ENCODE measurements at regions not wholly inside any gene's neighbourhood (a gene's known extent, or its start where the extent isn't known, plus 50 kb on each side); places are given as distances from the start of the nearest gene placed in this dataset.

DNA sequence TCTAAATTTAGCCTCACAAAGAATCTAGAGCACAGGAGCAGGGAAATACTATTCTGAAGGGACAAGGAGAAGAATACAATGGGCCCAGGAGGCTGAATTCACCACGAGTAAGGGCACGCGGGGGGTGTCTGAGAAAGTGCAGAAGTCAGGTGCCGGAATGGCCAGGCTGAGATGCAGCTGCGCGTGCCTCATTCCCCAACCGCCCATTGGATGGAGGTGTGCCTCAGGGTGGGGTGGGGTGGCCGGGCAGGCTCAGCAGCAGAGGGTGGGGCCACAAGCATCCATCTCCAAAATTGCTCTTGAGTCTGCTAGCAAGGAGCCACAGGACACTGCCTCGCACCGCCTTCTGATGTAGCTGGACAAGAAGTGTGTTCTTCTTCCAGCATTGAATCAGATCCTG, 387.0 kb downstream of the SHANK2 start:
- Histone ChIP-seq H3K36me3 (replicated peaks in 1 of 2; ENCODE audit: control insufficient read depth in 1 of 2, insufficient read depth in 2 of 2, low read length in 1 of 2) (no peaks in the 10 kb centered on the region), H3K9me3 (no peaks in the 10 kb centered on the region), H3K27me3 (ENCODE audit: insufficient read depth) (no peaks in the 10 kb centered on the region), H3K4me3 (ENCODE audit: low read depth in 2 of 2, low read length in 1 of 2) (no peak overlapping the region), H3K9me2 (no peaks in the 10 kb centered on the region), H3K79me2 (ENCODE audit: insufficient read depth) (no peaks in the 10 kb centered on the region), H4K20me1 (ENCODE audit: insufficient read depth) (no peaks in the 10 kb centered on the region), H3K9ac (no peak overlapping the region), H3K4me1 (ENCODE audit: control insufficient read depth in 1 of 2, insufficient read depth in 2 of 2, low read depth in 1 of 2, low read length in 1 of 2) (no peaks in the 10 kb centered on the region), H3K4me2 (no peak overlapping the region), H3F3A (replicated peaks; ENCODE audit: insufficient read depth) (no peaks in the 10 kb centered on the region), H3K27ac (ENCODE audit: low read depth in 2 of 2, low read length in 1 of 2) (no peak overlapping the region), H2AFZ (ENCODE audit: low read depth) (no peak overlapping the region)
- no peak for DNase-seq
- ChIA-PET POLR2A (no interaction called here), CTCF (no interaction called here)
- no peak for TF ChIP-seq FOXJ3 (CRISPR knock-in tag; IDR thresholded peaks at IDR 0.05)
- TF ChIP-seq RAD21 (IDR thresholded peaks at IDR 0.05; ENCODE audit: low read length) = no peak
- no peak for TF ChIP-seq RCOR1 (IDR thresholded peaks at IDR 0.05; ENCODE audit: low read length)
- no peak for TF ChIP-seq EP300 (IDR thresholded peaks at IDR 0.05; ENCODE audit: borderline replicate concordance in 1 of 2, low read depth in 1 of 2, low read length in 1 of 2)
- TF ChIP-seq YY1 (IDR thresholded peaks at IDR 0.05; ENCODE audit: low read depth) = no peak
- TF ChIP-seq, protein P1, sequence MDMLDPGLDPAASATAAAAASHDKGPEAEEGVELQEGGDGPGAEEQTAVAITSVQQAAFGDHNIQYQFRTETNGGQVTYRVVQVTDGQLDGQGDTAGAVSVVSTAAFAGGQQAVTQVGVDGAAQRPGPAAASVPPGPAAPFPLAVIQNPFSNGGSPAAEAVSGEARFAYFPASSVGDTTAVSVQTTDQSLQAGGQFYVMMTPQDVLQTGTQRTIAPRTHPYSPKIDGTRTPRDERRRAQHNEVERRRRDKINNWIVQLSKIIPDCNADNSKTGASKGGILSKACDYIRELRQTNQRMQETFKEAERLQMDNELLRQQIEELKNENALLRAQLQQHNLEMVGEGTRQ (IDR thresholded peaks at IDR 0.05; ENCODE audit: borderline replicate concordance, low read depth, low read length) = no peak
- TF ChIP-seq NFIC (IDR thresholded peaks at IDR 0.05; ENCODE audit: borderline replicate concordance) = no peak
- TF ChIP-seq MEF2A (IDR thresholded peaks at IDR 0.05; ENCODE audit: borderline replicate concordance, low read depth) = no peak
- no peak for TF ChIP-seq SIN3A (IDR thresholded peaks at IDR 0.05; ENCODE audit: borderline replicate concordance, low read depth, low read length)
- TF ChIP-seq, protein P2, sequence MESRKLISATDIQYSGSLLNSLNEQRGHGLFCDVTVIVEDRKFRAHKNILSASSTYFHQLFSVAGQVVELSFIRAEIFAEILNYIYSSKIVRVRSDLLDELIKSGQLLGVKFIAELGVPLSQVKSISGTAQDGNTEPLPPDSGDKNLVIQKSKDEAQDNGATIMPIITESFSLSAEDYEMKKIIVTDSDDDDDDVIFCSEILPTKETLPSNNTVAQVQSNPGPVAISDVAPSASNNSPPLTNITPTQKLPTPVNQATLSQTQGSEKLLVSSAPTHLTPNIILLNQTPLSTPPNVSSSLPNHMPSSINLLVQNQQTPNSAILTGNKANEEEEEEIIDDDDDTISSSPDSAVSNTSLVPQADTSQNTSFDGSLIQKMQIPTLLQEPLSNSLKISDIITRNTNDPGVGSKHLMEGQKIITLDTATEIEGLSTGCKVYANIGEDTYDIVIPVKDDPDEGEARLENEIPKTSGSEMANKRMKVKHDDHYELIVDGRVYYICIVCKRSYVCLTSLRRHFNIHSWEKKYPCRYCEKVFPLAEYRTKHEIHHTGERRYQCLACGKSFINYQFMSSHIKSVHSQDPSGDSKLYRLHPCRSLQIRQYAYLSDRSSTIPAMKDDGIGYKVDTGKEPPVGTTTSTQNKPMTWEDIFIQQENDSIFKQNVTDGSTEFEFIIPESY (IDR thresholded peaks at IDR 0.05; ENCODE audit: borderline replicate concordance, low read depth) = no peak
- TF ChIP-seq MXI1 (IDR thresholded peaks at IDR 0.05; ENCODE audit: low read depth, low read length) = no peak
- no peak for TF ChIP-seq GABPA (IDR thresholded peaks at IDR 0.05; ENCODE audit: low read depth)
- TF ChIP-seq, protein P3, sequence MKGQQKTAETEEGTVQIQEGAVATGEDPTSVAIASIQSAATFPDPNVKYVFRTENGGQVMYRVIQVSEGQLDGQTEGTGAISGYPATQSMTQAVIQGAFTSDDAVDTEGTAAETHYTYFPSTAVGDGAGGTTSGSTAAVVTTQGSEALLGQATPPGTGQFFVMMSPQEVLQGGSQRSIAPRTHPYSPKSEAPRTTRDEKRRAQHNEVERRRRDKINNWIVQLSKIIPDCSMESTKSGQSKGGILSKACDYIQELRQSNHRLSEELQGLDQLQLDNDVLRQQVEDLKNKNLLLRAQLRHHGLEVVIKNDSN (IDR thresholded peaks at IDR 0.05; ENCODE audit: borderline replicate concordance, low read depth) = no peak
- TF ChIP-seq, protein P4, sequence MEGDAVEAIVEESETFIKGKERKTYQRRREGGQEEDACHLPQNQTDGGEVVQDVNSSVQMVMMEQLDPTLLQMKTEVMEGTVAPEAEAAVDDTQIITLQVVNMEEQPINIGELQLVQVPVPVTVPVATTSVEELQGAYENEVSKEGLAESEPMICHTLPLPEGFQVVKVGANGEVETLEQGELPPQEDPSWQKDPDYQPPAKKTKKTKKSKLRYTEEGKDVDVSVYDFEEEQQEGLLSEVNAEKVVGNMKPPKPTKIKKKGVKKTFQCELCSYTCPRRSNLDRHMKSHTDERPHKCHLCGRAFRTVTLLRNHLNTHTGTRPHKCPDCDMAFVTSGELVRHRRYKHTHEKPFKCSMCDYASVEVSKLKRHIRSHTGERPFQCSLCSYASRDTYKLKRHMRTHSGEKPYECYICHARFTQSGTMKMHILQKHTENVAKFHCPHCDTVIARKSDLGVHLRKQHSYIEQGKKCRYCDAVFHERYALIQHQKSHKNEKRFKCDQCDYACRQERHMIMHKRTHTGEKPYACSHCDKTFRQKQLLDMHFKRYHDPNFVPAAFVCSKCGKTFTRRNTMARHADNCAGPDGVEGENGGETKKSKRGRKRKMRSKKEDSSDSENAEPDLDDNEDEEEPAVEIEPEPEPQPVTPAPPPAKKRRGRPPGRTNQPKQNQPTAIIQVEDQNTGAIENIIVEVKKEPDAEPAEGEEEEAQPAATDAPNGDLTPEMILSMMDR (IDR thresholded peaks at IDR 0.05) = no peak
- TF ChIP-seq TEAD4 (IDR thresholded peaks at IDR 0.05; ENCODE audit: borderline replicate concordance, insufficient read depth) = no peak
- WGBS (ENCODE audit: low lambda C conversion rate) = 73% methylated on average over 9 of the region's 10 CpGs

Measured in SK-N-SH (cell line).